Heart left ventricle (tissue), 16 donors: ENCODE measurements at regions not wholly inside any gene's neighbourhood (a gene's known extent, or its start where the extent isn't known, plus 50 kb on each side); places are given as distances from the start of the nearest gene placed in this dataset.

Source experiments
- ATAC-seq, 4 donors: fragments of 200-7000 bp; cut with Tn5 transposase; one replicate each; pipeline ENCODE4 v1.9.1; 2020 to 2022; ENCODE audit warnings: moderate library complexity in 4 of 4, mild to moderate bottlenecking in 3 of 4, moderate number of reproducible peaks in 1 of 4
- DNase-seq, 5 donors: peaks; one replicate each; pipeline ENCODE4 v3.0.0-alpha.2; 2020
- H3K27ac ChIP-seq, 12 donors: fragments of 200-600 bp; sonication (generic) in 4 of 12; one replicate each; pipeline versions ENCODE4 v1.5.0 to v1.8.0; 2016 to 2022; ENCODE audit warnings: mild to moderate bottlenecking in 2 of 12
- H3K27me3 ChIP-seq, 9 donors: fragments of 200-600 bp; sonication (generic) in 2 of 9; one replicate each; pipeline versions ENCODE4 v1.5.1 to v1.8.0; 2016 to 2022; ENCODE audit warnings: mild to moderate bottlenecking in 3 of 9
- H3K36me3 ChIP-seq, 9 donors: fragments of 200-600 bp; sonication (generic) in 2 of 9; one replicate each; pipeline versions ENCODE4 v1.5.0 to v1.8.0; 2018 to 2022; ENCODE audit warnings: mild to moderate bottlenecking in 2 of 9
- H3K4me1 ChIP-seq, 12 donors: fragments of 200-600 bp; sonication (generic) in 4 of 12; one replicate each; pipeline versions ENCODE4 v1.5.0 to v1.8.0; 2016 to 2022; ENCODE audit warnings: mild to moderate bottlenecking in 3 of 12
- H3K4me3 ChIP-seq, 12 donors: fragments of 200-600 bp; sonication (generic) in 4 of 12; one replicate each; pipeline versions ENCODE4 v1.5.0 to v1.8.0; 2017 to 2022; ENCODE audit warnings: mild to moderate bottlenecking in 9 of 12, moderate library complexity in 4 of 12
- H3K9me3 ChIP-seq, 12 donors: fragments of 200-600 bp; sonication (generic) in 4 of 12; one replicate each; pipeline versions ENCODE4 v1.5.0 to v1.8.0; 2016 to 2022; ENCODE audit warnings: mild to moderate bottlenecking in 1 of 12
- CTCF ChIP-seq, 12 donors: fragments of 200-600 bp; sonication (generic) in 4 of 12; IDR thresholded peaks; one replicate each; pipeline versions ENCODE4 v1.5.0 to v1.8.0; 2018 to 2022; ENCODE audit warnings: antibody characterized with exemption in 12 of 12, mild to moderate bottlenecking in 5 of 12
- POLR2A ChIP-seq, 2 donors: fragments of 450-650 bp; IDR thresholded peaks; one replicate each; pipeline ENCODE4 v1.6.1; 2017; ENCODE audit warnings: antibody characterized with exemption in 2 of 2, mild to moderate bottlenecking in 2 of 2, moderate library complexity in 2 of 2
- WGBS, 4 donors: extraction: QIAGEN DNeasy Blood & Tissue Kit in 2 of 4; methylation state at CpG; one replicate each; pipeline versions ENCODE4 v1.1.5 to v1.1.7; 2013 to 2018; 5-methylcytosine and 5-hydroxymethylcytosine counted together
- intact Hi-C, 10 donors: fragments of 100-400 bp; cut with DNase I; formaldehyde crosslinking; loops; one replicate each; pipeline versions ENCODE4 v1.11.1 to v1.14.2; 2022
- donor health status: ischemic (EF 13 %, LVEDD 7.1; RV severe dilation, severe dysfunction).
- donor health status: healthy with polysubstance abuse.
- donor health status: DM: no; HTN: yes; CAD: no.
- donor health status: DM: no; HTN: no; CAD: no.
- donor health status: ischemic (EF 25% LVEDD 6.9; RV normal size, moderate dysfunction).
- donor health status: ischemic (EF 25% LVEDD 5.7; RV mildly dilated, moderate dysfunction).
- donor health status: healthy.
- donor health status: DM: yes; HTN: yes; CAD: no.
- donor health status: ischemic (EF 35%, LVEDD 5.7; RV mildly dilated, moderate dysfunction).
- donor health status: nonischemic (EF 11% LVEDD 7.7; RV severe dilation, severe dysfunction).
- donor health status: DM: yes; HTN: yes; CAD: no.
- donor health status: PGD.
- donor health status: ischemic (EF 29% LVEDD 5.4; RV normal size, mild dysfunction).
- donor health status: nonischemic (EF 23%, LVEDD 6.1; RV moderate dilation, normal function).

- Histone ChIP-seq H3K4me3 (no peak overlapping the region), H3K4me1 (no peaks in the 10 kb centered on the region), H3K36me3 (no peaks in the 10 kb centered on the region), H3K27ac (no peak overlapping the region), H3K27me3 (no peaks in the 10 kb centered on the region), H3K9me3 (peaks cover 0 to 8% (median 0%) of the 10 kb centered on the region in 12 donors)
- DNase-seq = no peak
- no peak for ATAC-seq
- TF ChIP-seq POLR2A (IDR thresholded peaks at IDR 0.05) (no peak), CTCF (IDR thresholded peaks at IDR 0.05) (no peak)
- intact Hi-C loops = no loop called here
- 22 to 25% (median 24%) methylated on average over 4 of the region's 4 CpGs for WGBS, 4 donors
Measured at GRCh38 chr18:1045658-1046057, 141.0 kb downstream of the ADCYAP1 start.

- H3K4me3 ChIP-seq = no peak overlapping the region
- ATAC-seq = no peak
- H3K27me3 ChIP-seq = no peaks in the 10 kb centered on the region
- peaks cover 0 to 8% (median 0%) of the 10 kb centered on the region in 12 donors for H3K9me3 ChIP-seq
- no peak overlapping the region for H3K27ac ChIP-seq
- DNase-seq = no peak
- intact Hi-C loops = no loop called here
- WGBS, 4 donors = 78 to 85% (median 84%) methylated on average over 5 of the region's 5 CpGs
- H3K4me1 ChIP-seq = no peaks in the 10 kb centered on the region
- H3K36me3 ChIP-seq = no peaks in the 10 kb centered on the region
- TF ChIP-seq CTCF (IDR thresholded peaks at IDR 0.05) = no peak
- no peak for TF ChIP-seq POLR2A (IDR thresholded peaks at IDR 0.05)
Measured at GRCh38 chr18:1047406-1047805, 142.7 kb downstream of the ADCYAP1 start.

- 67 to 73% (median 69%) methylated on average over 4 of the region's 4 CpGs for WGBS, 4 donors
- TF ChIP-seq CTCF (IDR thresholded peaks at IDR 0.05) = no peak
- TF ChIP-seq POLR2A (IDR thresholded peaks at IDR 0.05) = no peak
- H3K27me3 ChIP-seq = no peaks in the 10 kb centered on the region
- no peak overlapping the region for H3K27ac ChIP-seq
- intact Hi-C loops = no loop called here
- DNase-seq (no peak), ATAC-seq (no peak)
- peaks cover 0 to 8% (median 0%) of the 10 kb centered on the region in 12 donors for H3K9me3 ChIP-seq
- no peaks in the 10 kb centered on the region for H3K36me3 ChIP-seq
- no peaks in the 10 kb centered on the region for H3K4me1 ChIP-seq
- no peak overlapping the region for H3K4me3 ChIP-seq
Measured at GRCh38 chr18:1048032-1048431, 143.4 kb downstream of the ADCYAP1 start.

- Histone ChIP-seq H3K27ac (no peak overlapping the region), H3K9me3 (peaks cover 0 to 7% (median 0%) of the 10 kb centered on the region in 12 donors), H3K36me3 (no peaks in the 10 kb centered on the region), H3K4me1 (no peaks in the 10 kb centered on the region), H3K4me3 (no peak overlapping the region), H3K27me3 (no peaks in the 10 kb centered on the region)
- intact Hi-C loops = no loop called here
- no peak for DNase-seq
- WGBS, 4 donors = 76 to 87% (median 86%) methylated on average over 1 of the region's 1 CpG
- ATAC-seq = no peak
- no peak for TF ChIP-seq POLR2A (IDR thresholded peaks at IDR 0.05)
- TF ChIP-seq CTCF (IDR thresholded peaks at IDR 0.05) = no peak
Measured at GRCh38 chr18:1049173-1049572, 144.5 kb downstream of the ADCYAP1 start.
